ENCODE measurements at regions not wholly inside any gene's neighbourhood (a gene's known extent, or its start where the extent isn't known, plus 50 kb on each side); places are given as distances from the start of the nearest gene placed in this dataset.

DNA sequence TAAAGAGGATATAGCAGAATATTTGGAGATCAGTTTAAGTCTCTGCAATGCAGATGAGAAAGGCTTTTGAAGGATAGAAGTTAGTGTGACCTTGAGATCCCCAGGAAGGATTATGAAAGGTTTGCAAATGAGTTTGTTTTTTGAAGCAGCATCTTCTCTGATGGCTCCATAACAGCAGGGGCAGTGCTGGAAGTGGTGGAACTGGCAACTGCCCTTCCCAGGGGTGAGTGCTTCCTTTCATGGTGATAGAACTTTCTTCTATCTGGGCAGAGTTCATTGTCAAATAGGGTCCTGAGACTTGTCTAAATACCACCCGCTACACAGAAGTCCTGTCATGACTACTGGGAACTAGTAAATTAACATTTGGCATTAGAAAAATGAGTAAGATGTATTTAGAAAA is 314.2 kb upstream of the MCTP2 start:
- TF ChIP-seq, protein P1, sequence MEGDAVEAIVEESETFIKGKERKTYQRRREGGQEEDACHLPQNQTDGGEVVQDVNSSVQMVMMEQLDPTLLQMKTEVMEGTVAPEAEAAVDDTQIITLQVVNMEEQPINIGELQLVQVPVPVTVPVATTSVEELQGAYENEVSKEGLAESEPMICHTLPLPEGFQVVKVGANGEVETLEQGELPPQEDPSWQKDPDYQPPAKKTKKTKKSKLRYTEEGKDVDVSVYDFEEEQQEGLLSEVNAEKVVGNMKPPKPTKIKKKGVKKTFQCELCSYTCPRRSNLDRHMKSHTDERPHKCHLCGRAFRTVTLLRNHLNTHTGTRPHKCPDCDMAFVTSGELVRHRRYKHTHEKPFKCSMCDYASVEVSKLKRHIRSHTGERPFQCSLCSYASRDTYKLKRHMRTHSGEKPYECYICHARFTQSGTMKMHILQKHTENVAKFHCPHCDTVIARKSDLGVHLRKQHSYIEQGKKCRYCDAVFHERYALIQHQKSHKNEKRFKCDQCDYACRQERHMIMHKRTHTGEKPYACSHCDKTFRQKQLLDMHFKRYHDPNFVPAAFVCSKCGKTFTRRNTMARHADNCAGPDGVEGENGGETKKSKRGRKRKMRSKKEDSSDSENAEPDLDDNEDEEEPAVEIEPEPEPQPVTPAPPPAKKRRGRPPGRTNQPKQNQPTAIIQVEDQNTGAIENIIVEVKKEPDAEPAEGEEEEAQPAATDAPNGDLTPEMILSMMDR (IDR thresholded peaks at IDR 0.05), result no peak
- TF ChIP-seq FOXM1 (IDR thresholded peaks at IDR 0.05; ENCODE audit: low read depth), result no peak
- TF ChIP-seq JUND (IDR thresholded peaks at IDR 0.05), result no peak

All from SK-N-SH (cell line).